Mesodermal cell (in vitro differentiated cells): ENCODE measurements at regions not wholly inside any gene's neighbourhood (a gene's known extent, or its start where the extent isn't known, plus 50 kb on each side); places are given as distances from the start of the nearest gene placed in this dataset.

ENCODE experiments used
- H3K27ac ChIP-seq: 2 replicates; pipeline ENCODE4 v1.7.0; 2013; ENCODE audit warnings: mild to moderate bottlenecking, low read depth, low read length, moderate library complexity; ENCODE audit not compliant: severe bottlenecking
- H3K36me3 ChIP-seq: 2 replicates; pipeline ENCODE4 v1.7.1; 2013; ENCODE audit warnings: mild to moderate bottlenecking, low read length, moderate library complexity; ENCODE audit not compliant: control insufficient read depth, insufficient read depth
- H3K4me1 ChIP-seq: one replicate; pipeline ENCODE4 v1.7.1; 2013; ENCODE audit warnings: mild to moderate bottlenecking, low read length; ENCODE audit not compliant: insufficient read depth, control insufficient read depth, poor library complexity, severe bottlenecking
- H3K4me3 ChIP-seq: 2 replicates; pipeline ENCODE4 v1.7.0; 2013; ENCODE audit warnings: low read length, control low read depth, mild to moderate bottlenecking; ENCODE audit not compliant: insufficient read depth, poor library complexity, severe bottlenecking; ENCODE audit errors: extremely low read depth
- H3K9me3 ChIP-seq: 2 replicates; pipeline ENCODE4 v1.7.1; 2013; ENCODE audit warnings: mild to moderate bottlenecking, low read length, moderate library complexity; ENCODE audit not compliant: control insufficient read depth
- WGBS, 2 experiments: methylation state at CpG; one replicate each; pipeline ENCODE4 v1.1.5; 2013; ENCODE audit warnings: missing lambda C conversion rate in 2 of 2; ENCODE audit not compliant: insufficient coverage in 2 of 2; 5-methylcytosine and 5-hydroxymethylcytosine counted together

- Histone ChIP-seq H3K36me3 (no peaks in the 10 kb centered on the region), H3K4me3 (no peak overlapping the region), H3K27ac (no peak overlapping the region), H3K4me1 (no peaks in the 10 kb centered on the region), H3K9me3 (no peaks in the 10 kb centered on the region)
- WGBS, 2 experiments, result 63 to 70% methylated on average over 1 of the region's 1 CpG
These were observed 97.9 kb downstream of the MAFB start for GRCh38 chr20:40591119-40591518.

GRCh38 chr20:40589581-40589980 is 99.5 kb downstream of the MAFB start:
- H3K36me3 ChIP-seq, result no peaks in the 10 kb centered on the region
- no peaks in the 10 kb centered on the region for H3K9me3 ChIP-seq
- no peak overlapping the region for H3K4me3 ChIP-seq
- no peak overlapping the region for H3K27ac ChIP-seq
- H3K4me1 ChIP-seq, result no peaks in the 10 kb centered on the region
- 90% methylated on average over 2 of the region's 2 CpGs; no CpG with 5 or more reads in 1 of the 2 experiments for WGBS, 2 experiments

- H3K9me3 ChIP-seq, result no peaks in the 10 kb centered on the region
- no peak overlapping the region for H3K4me3 ChIP-seq
- 73 to 84% methylated on average over 3 to 4 of the region's 4 CpGs for WGBS, 2 experiments
- H3K4me1 ChIP-seq, result no peaks in the 10 kb centered on the region
- H3K27ac ChIP-seq, result no peak overlapping the region
- no peaks in the 10 kb centered on the region for H3K36me3 ChIP-seq
These were observed 100.1 kb downstream of the MAFB start for GRCh38 chr20:40588891-40589290.

DNA sequence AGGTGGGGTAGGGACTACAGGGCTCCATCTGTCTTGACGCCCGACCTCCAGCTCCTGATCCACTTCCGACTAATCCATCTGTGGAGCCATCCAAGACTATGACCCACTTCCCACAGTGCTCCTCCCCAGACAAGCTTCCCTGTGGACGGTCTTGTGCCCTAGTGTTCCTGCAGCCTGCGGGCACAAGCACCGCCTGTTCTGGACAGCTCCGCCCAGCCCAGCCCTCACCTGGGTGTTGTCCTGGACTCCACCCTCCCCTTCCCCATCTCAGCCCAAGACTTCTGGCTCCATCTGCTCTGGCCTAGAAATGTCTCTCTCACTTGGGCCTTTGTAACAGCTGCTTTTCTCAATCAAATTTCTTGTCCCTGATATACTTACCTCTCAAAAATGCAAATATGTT is 102.0 kb downstream of the MAFB start:
- no peaks in the 10 kb centered on the region for H3K9me3 ChIP-seq
- H3K27ac ChIP-seq, result no peak overlapping the region
- 72 to 77% methylated on average over 7 of the region's 7 CpGs for WGBS, 2 experiments
- H3K36me3 ChIP-seq, result no peaks in the 10 kb centered on the region
- H3K4me3 ChIP-seq, result no peak overlapping the region
- no peaks in the 10 kb centered on the region for H3K4me1 ChIP-seq

- H3K4me3 ChIP-seq, result no peak overlapping the region
- no peaks in the 10 kb centered on the region for H3K9me3 ChIP-seq
- no peak overlapping the region for H3K27ac ChIP-seq
- H3K4me1 ChIP-seq, result no peaks in the 10 kb centered on the region
- 75 to 82% methylated on average over 3 of the region's 3 CpGs for WGBS, 2 experiments
- no peaks in the 10 kb centered on the region for H3K36me3 ChIP-seq
These were observed 104.8 kb downstream of the MAFB start for GRCh38 chr20:40584130-40584809.

DNA sequence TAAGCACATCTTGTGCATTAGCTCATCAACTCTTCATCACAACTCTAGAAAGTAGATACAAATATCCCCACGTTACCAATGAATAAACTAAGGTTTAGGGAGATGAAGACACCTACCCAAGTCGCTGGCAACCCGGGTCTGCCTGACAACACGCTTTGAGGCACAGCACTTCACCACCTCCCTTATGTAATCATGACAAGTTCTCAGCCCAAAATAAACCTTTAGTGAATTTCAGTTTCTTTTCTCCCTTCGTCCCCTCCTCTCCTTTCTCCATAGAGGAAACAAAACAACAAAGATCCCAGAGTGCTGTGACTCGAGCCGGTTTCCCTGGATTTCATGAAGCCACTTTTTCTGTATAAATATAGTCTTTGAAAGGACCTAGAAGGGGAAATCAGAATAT is 105.4 kb downstream of the MAFB start:
- no peaks in the 10 kb centered on the region for H3K4me1 ChIP-seq
- WGBS, 2 experiments, result 73 to 78% methylated on average over 4 to 5 of the region's 7 CpGs
- no peaks in the 10 kb centered on the region for H3K36me3 ChIP-seq
- no peak overlapping the region for H3K27ac ChIP-seq
- no peak overlapping the region for H3K4me3 ChIP-seq
- no peaks in the 10 kb centered on the region for H3K9me3 ChIP-seq

DNA sequence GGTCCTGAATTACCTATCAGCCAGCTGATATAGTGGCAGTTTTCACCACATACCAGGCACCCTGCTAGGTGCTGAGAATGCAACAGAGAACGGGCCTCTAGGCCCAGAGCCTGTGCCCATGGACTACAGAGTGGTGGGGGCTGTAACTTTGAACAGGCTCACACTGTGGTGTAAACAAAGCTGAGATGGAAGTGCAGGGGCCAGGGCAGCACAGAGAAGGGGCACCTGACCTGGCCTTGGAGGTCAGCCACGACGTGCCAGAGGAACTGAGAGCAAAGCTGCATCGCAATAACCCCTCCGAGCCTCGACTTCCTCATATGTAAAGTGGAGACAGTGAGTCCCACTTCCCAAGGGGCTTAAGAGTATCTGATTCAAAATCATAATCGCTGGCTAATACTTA is 105.8 kb downstream of the MAFB start:
- Histone ChIP-seq H3K27ac (no peak overlapping the region), H3K4me1 (no peaks in the 10 kb centered on the region), H3K4me3 (no peak overlapping the region), H3K36me3 (no peaks in the 10 kb centered on the region), H3K9me3 (no peaks in the 10 kb centered on the region)
- WGBS, 2 experiments, result 86 to 89% methylated on average over 5 to 6 of the region's 7 CpGs

GRCh38 chr20:40582531-40582930 is 106.5 kb downstream of the MAFB start:
- 83 to 96% methylated on average over 2 to 3 of the region's 4 CpGs for WGBS, 2 experiments
- no peaks in the 10 kb centered on the region for H3K4me1 ChIP-seq
- no peaks in the 10 kb centered on the region for H3K9me3 ChIP-seq
- no peak overlapping the region for H3K27ac ChIP-seq
- no peaks in the 10 kb centered on the region for H3K36me3 ChIP-seq
- H3K4me3 ChIP-seq, result no peak overlapping the region

- Histone ChIP-seq H3K27ac (no peak overlapping the region), H3K36me3 (no peaks in the 10 kb centered on the region), H3K4me1 (no peaks in the 10 kb centered on the region), H3K4me3 (no peak overlapping the region), H3K9me3 (no peaks in the 10 kb centered on the region)
- 93 to 100% methylated on average over 1 of the region's 1 CpG for WGBS, 2 experiments
These were observed 109.3 kb downstream of the MAFB start for GRCh38 chr20:40579701-40580100.

DNA sequence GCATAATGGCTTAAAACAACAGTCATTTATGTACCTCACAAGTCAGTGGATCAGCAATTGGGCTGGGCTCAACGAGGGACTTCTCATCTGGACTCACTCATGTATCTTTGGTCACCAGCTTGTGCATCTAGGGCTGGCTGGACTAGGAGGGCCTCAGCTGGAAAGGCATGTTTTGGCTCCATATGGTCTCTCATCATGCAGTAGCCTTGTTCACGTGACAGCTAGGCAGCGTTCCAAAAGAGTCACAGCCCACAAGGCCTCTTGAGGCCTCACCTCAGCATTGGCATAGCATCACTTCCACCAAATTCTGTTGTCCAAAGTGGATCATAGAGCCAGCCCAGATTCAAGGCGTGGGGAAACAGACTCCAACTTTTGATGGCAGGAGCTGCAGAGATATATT is 110.1 kb downstream of the MAFB start:
- H3K4me3 ChIP-seq, result no peak overlapping the region
- WGBS, 2 experiments, result 50 to 81% methylated on average over 1 to 3 of the region's 4 CpGs
- no peaks in the 10 kb centered on the region for H3K9me3 ChIP-seq
- no peaks in the 10 kb centered on the region for H3K36me3 ChIP-seq
- H3K4me1 ChIP-seq, result no peaks in the 10 kb centered on the region
- no peak overlapping the region for H3K27ac ChIP-seq

DNA sequence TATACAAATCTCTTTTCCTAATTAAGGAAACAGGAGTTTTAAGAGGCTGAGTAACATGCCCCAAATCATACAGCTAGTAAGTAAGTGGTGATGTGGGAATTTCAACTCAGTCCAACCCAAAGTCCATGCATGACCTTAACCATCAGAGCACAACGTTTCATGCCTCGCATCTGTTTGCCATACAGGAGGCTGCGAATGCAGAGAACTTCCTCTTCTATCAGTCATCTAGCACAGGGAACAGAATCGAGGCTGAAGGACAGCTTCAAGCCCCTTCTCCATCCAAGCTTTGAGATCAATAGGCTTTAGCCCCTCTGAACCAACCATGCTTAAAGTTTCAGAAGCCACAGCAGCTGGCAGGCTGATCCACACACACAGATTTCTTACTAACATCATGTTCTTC is 113.2 kb downstream of the MAFB start:
- Histone ChIP-seq H3K4me3 (no peak overlapping the region), H3K9me3 (no peaks in the 10 kb centered on the region), H3K4me1 (no peaks in the 10 kb centered on the region), H3K36me3 (no peaks in the 10 kb centered on the region), H3K27ac (no peak overlapping the region)
- WGBS, 2 experiments, result 81 to 100% methylated on average over 2 to 4 of the region's 4 CpGs
